GM12865 (cell line): ENCODE measurements at regions not wholly inside any gene's neighbourhood (a gene's known extent, or its start where the extent isn't known, plus 50 kb on each side); places are given as distances from the start of the nearest gene placed in this dataset.

Experiments
- DNase-seq: peaks from one replicate; pipeline ENCODE4 v3.0.0; 2010; ENCODE audit warnings: low read depth
- H3K4me3 ChIP-seq: 2 replicates; pipeline ENCODE4 v1.5.1; 2011; ENCODE audit warnings: mild to moderate bottlenecking, low read depth, low read length, control low read depth
- CTCF ChIP-seq: IDR thresholded peaks from 2 replicates; pipeline ENCODE4 v1.5.1; 2011; ENCODE audit warnings: low read length, control low read depth, low read depth, inconsistent platforms; ENCODE audit not compliant: insufficient read depth; ENCODE audit errors: missing control alignments

- no peak for DNase-seq
- H3K4me3 ChIP-seq = no peak overlapping the region
- no peak for TF ChIP-seq CTCF
These were observed 1038.5 kb downstream of the JRKL start for GRCh38 chr11:97428247-97428790.

- DNase-seq = no peak
- no peak for TF ChIP-seq CTCF
These were observed 1041.1 kb downstream of the JRKL start for GRCh38 chr11:97430877-97431276.

GRCh38 chr11:97432926-97433325, 1043.1 kb downstream of the JRKL start:
- no peak for DNase-seq
- no peak overlapping the region for H3K4me3 ChIP-seq
- no peak for TF ChIP-seq CTCF

More at GRCh38 chr11:97430877-97431276, 1041.1 kb downstream of the JRKL start:
- no peak overlapping the region for H3K4me3 ChIP-seq

GRCh38 chr11:97445561-97445960, 1055.7 kb downstream of the JRKL start:
- no peak for TF ChIP-seq CTCF
- DNase-seq = no peak
- H3K4me3 ChIP-seq = no peak overlapping the region

GRCh38 chr11:97451441-97451840, 1061.6 kb downstream of the JRKL start:
- no peak overlapping the region for H3K4me3 ChIP-seq
- TF ChIP-seq CTCF = no peak
- DNase-seq = no peak

- H3K4me3 ChIP-seq = no peak overlapping the region
- no peak for DNase-seq
- TF ChIP-seq CTCF = no peak
These were observed 1065.2 kb downstream of the JRKL start for GRCh38 chr11:97454988-97455387.

- no peak for TF ChIP-seq CTCF
- no peak for DNase-seq
- no peak overlapping the region for H3K4me3 ChIP-seq
These were observed 1070.3 kb downstream of the JRKL start for GRCh38 chr11:97460091-97460490.
